ENCODE measurements at regions not wholly inside any gene's neighbourhood (a gene's known extent, or its start where the extent isn't known, plus 50 kb on each side); places are given as distances from the start of the nearest gene placed in this dataset.
"Not testable (repeated sequence)": the region's sequence is repeated elsewhere in the genome, so short reads cannot be mapped to it uniquely, and the experiment has no call there.

DNA sequence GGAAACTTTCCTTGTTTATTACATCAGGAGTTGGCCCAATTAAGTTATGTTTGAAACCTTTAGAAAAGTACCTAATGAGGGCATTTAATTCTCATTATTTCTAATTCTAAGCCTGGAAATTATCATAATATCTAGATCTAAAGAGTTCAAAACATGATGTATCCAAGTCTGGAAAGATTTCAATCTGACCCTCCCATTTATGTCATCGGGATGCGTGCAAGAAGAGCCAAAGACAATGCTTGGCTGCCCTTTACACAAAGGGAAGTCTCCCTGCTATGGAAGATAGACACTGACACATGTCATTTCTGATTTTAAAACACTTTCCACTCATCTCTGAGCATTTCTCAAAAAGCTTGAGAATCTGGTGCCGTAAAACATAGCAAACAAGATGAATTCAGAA, 222.4 kb downstream of the ANTXR2 start:
- no peak for DNase-seq
- intact Hi-C loops (cut with DNase I), result no loop called here

DNA sequence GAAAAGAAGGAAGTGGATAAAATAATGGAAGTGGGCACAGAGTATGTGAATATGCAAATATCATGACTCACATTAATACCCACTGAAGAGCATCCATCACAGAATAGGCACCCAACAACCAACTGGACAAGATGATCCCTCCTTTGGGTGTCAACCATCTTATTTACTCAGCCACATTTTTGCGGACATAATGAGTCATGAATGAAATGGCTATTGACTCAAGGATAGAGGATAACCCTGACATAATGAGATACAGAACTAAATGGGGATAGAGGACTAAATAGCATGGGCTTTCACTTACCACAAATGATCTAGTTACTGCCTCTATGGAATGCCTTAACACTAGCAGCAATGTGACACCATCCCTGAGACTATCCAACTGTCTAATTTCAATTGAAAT, 224.7 kb downstream of the ANTXR2 start:
- intact Hi-C loops (cut with DNase I), result no loop called here
- DNase-seq, result no peak

DNA sequence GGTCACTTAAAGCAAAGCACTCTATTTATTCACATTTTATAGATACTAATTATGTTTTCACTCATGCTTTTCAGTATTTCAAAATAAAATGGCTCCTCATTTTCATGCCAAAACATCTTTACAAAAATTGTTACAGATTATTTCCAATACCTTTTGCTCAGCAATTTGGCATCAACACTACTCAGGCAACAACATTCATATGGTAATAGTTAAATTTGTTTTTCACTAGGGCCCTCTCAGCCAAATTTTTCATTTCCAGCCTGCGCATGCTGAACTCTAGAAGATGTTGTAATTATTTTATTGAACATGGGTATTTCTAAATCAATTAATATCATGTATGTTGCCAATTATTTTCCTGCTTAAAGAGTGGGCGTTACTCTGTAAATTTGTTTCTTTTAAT, 225.6 kb downstream of the ANTXR2 start:
- intact Hi-C loops (cut with DNase I), result no loop called here
- no peak for DNase-seq

DNA sequence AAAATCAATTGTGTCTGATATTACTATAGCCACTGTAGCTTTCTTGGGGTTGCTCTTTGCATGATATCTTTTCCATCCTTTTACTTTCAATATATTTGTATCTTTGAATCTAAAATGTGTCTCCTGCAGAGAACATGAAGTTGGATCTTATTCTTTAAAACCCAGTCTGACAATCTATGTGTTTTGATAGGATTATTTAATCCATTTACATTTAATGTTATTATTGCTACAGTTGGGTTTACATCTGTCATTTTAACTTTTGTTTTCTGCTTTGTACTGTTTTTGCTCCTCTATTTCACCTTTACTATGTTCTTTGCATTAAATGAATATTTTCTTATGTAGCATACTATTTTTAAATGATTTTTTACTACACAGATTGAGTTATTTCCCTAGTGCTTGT, 230.9 kb downstream of the ANTXR2 start:
- intact Hi-C loops (cut with DNase I), result no loop called here
- DNase-seq, result no peak

DNA sequence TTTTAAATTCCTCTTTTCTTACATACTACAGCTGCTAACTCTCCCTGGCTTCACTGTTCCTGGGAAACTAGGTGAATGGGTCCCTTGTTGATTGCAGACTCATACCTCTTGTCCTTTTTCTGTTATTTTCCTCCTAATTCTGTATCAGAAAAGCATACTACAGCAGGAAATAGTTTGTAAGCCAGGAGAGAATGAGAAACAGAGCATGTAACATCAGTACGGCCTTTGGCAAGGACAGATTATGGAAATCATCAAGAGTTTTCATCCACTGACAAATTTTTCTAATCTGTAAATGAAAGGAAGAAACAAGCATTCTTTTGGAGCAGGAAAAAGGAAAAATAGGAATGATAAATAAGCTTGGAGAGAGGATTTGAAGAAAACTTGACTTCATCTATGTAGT, 239.2 kb downstream of the ANTXR2 start:
- intact Hi-C loops (cut with DNase I), result no loop called here
- no peak for DNase-seq

DNA sequence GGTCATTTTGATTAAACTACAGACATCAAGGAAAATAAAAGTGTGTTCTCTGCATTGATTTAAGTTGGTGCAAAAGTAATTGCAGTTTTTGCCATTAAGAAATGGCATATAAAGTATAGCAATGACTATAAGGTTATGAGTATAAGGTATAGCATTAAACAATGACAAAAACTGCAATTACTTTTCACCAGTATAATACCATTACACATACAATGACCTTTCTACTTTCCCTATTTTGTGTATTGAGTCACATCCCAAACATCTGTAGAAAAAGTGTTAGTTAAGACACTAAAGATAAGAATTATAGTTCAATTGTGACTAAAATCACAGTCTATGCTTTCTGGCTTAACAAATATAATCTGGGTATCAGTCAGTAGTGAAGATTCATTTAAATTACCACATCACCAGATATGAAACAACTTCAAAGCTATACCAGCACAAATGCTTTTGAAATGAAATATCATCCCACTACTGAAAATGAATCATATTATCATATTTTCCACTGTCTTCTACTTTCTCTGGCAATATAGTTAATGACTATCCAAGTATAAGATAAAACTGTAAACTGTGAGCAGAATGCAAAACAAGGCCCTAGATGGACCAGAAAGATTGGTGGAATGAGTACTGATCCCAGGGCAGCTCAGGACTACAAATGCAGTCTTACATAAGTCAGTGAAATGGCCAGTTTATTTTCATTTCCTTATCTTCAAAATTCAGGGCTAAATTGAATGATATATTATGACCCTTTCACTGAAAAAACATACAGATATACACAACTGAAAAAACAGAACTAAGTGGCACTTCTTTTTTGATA, 241.1 kb downstream of the ANTXR2 start:
- DNase-seq, result no peak
- intact Hi-C loops (cut with DNase I), result no loop called here

DNA sequence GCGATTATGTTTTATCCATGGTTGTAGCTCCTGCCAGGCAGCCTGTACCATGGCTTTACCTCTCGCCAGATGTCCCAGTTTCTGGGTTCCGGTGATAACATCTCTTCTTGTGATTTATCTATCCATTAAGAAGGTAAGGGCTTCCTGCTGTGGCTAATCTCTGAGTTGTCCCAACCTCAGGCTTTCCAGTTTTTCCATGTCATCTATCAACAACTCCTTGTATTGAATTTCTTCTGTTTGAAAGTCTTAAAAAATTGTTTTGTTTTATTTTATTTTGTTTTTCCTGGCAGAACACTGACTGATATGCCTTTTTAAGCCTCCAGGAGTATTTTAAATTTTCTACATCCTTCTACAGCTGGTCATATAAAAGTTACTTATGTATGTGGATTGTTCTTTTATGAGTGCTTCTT, 241.9 kb downstream of the ANTXR2 start:
- no peak for DNase-seq
- intact Hi-C loops (cut with DNase I), result no loop called here

DNA sequence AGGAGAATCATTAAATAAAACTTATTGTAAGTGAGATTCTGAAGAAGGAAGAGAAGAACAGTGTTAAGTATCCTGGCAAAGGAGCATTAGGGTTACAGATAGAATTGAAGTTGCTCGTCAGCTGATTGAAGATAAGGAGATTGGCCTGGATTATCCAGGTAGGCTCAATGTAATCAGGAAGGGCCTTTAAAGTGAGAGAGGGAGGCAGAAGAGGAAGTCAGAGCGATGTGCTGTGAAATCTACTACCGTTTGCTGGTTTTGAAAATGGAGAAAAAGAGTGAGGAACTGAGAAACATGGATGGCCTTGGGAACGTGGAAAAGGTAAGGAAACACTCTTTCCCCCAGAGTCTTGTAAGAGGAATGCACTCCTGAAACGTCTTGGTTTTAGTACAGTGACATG, 245.7 kb downstream of the ANTXR2 start:
- no peak for DNase-seq
- intact Hi-C loops (cut with DNase I), result no loop called here

DNA sequence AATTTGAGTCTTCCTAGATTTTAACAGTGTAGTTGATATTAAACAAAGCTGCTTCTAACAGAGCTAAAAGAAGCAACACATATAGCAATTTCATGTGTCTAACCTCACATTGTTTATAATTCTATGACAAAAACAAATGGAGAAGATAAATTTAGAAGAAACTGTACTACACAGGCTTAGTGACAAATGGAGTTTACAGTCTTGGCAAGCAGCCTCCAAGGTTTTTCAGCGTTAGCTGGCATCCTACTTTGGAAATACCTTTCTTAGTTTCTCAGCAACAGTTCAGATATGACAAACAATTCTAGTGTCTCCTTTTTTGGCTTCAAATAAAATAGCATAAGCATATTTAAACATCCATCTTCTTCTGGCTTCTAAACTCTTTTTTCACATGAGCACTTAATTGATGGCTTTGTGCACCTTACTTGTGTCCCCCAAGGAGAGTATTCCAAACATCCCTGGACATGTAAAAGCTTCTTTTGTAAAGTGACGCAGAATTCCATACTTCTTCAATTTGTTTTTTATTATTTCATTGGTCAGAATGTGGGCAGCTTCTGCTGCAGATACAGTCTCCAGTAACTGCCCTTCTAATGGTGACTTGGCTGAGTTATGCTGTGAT, 249.8 kb downstream of the ANTXR2 start:
- DNase-seq, result no peak
- intact Hi-C loops (cut with DNase I), result no loop called here

DNA sequence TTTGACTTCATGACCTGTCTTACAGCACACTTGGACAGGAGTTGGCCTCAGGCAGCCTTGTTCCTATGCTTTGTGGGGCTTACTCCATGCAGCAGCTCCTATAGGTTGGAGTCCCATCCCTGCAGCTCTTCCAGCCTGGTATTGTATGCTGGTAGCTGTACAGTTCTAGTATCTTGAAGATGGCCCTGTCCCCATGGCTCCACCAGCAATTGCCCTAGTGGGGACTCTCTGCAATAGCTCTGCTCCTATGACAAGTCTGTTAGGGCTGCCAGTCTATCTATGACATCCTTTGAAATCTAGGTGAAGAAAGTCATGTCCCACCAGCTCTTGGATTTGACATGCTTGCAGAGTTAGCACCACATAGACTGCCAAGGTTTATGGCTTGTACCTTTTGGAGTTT, 252.6 kb downstream of the ANTXR2 start:
- DNase-seq, result no peak
- intact Hi-C loops (cut with DNase I), result no loop called here

DNA sequence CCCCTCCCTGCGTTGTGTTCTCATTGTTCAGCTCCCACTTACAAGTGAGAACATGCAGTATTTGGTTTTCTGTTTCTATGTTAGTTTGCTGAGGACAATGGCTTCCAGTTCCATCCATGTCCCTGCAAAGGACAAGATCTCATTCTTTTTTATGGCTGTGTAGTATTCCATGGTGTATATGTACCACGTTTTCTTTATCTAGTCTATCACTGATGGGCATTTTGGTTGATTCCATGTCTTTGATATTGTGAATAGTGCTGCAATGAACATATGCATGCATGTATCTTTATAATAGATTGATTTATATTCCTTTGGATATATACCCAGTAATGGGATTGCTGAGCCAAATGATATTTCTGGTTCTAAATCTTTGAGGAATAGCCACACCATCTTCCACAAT, 265.1 kb downstream of the ANTXR2 start:
- intact Hi-C loops (cut with DNase I); DNase-seq: not testable (repeated sequence)

DNA sequence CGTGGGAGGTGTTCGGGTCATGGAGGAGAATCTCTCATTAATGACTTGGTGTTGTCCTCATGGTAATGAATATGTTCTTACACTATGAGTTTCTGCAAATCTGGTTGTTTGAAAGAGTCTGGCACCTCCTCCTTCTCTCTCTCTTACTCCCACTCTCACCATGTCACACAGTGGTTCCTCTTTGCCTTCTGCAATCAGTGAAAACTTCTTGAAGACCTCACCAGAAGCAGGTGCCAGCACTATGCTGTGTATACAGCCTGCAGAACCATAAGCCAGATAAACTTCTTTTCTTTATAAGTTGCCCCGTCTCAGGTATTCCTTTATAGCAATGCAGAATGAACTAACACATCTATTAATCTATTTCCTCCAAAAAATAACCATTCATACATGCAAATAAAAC, 275.0 kb downstream of the ANTXR2 start:
- intact Hi-C loops (cut with DNase I), result no loop called here
- no peak for DNase-seq

DNA sequence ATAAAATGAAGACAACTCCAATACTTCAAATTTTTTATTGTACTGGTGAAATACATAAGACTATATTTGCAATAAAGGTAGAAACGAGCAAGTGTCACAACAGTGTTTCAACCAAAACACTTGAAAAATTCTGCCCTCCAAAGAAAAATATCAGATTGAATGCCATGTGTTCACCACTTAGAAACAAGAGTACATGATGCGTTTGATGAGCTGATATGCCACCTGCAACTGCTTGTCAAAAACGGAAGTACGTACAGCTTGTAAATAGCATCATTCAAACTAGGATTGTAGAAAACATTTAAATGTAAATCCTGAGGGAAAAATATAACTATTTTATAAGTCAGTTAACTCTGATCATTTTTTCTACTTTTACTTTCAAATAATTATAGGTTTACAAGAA, 276.1 kb downstream of the ANTXR2 start:
- no peak for DNase-seq

DNA sequence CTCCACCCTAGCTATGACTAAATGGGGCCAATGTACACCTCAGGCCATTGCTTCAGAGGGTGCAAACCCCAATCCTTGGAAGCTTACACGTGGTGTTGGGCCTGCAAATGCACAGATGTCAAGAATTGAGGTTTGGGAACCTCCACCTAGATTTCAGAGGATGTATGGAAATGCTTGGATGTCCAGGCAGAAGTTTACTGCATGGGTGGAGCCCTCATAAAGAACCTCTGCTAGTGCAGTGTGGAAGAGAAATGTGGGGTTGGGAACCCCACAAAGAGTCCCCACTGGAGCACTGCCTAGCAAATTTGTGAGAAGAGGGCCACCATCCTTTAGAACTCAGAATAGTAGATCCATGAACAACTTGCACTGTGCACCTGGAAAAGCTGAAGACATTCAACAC, 284.1 kb downstream of the ANTXR2 start:
- intact Hi-C loops (cut with DNase I), result no loop called here
- no peak for DNase-seq

More for the DNA sequence above, 276.1 kb downstream of the ANTXR2 start:
- intact Hi-C loops (cut with DNase I), result no loop called here

DNA sequence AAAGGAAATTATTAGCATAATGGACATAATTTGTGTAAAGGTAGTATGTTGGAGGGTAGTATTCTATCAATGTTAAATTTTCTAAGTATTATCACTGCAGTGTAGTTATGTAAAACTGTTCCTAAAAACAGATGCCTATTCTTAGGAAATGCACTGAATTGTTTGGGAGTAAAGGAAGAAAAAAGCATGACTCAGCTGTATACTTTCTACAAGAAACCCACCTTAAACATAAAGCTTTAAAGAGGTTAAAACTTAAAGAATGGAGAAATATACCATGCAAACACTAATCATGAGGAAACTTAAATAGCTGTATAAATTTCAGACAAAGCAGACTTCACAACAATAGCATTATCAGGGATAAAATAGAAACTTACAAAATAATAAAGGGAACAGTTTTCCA, 292.9 kb downstream of the ANTXR2 start:
- DNase-seq, result no peak
- intact Hi-C loops (cut with DNase I), result no loop called here

DNA sequence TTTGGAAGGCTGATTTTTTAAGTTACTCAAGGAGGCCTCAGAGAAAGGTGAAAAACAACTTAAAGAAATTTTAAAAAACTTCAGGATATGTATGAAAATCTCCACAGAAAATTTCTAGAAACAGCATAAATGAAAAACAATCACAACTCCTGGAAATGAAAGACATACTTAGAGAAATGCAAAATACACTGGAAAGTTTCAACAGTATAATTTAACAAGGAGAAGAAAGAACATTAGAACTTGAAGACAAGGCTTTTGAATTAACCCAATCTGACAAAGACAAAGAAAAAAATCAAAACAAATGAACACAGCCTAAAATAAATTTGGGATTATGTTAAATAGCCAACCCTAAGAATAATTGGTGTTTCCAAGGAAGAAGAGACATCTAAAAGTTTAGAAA, 300.5 kb downstream of the ANTXR2 start:
- DNase-seq, result no peak
- intact Hi-C loops (cut with DNase I), result no loop called here

DNA sequence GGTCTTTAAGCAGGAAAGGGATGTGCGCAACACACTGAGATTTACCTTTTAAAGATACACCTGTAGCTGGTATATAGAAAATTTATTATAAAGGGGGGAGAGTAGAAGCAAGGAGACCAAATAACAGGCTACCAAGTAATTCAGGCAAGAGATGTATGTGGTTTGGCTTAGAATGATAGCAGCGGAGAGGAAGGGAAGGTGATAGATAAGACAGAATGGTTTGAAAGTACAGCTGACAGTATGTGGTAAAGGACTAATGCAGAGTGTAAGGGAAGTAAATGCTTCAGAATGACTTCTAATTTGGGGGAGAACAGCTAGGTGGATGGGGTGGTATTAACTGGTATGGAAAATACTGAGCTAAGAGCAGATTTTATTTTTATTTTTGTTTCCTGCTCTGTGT, 308.9 kb downstream of the ANTXR2 start:
- DNase-seq, result no peak
- intact Hi-C loops (cut with DNase I), result no loop called here

DNA sequence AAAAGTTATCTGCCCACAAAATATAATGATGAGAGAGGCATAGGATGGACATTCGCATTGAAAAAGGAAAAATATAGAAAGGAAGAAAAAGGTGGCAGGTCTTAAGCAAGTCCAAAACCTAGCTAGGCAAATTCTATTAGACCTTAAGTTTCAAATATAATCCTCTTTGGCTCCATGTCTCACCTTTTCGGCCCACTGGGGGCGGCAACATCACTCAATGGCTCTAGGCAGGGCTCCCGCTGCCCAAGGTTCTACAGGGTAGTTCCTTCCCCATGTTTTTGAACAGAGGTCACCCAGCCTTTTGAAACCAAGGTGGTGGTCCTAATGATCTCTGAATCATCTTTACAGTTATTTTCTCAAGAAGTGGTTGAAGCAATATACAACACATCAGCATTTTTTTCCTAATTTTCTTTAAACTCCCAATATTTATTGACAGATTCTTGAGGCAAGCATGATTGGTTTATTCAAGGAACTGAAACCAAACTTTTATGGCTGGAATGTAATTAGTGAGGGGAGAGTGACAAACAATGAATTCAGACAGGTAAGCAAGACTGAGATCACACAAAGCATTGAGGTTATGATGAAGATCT, 309.4 kb downstream of the ANTXR2 start:
- no peak for DNase-seq
- intact Hi-C loops (cut with DNase I), result no loop called here

DNA sequence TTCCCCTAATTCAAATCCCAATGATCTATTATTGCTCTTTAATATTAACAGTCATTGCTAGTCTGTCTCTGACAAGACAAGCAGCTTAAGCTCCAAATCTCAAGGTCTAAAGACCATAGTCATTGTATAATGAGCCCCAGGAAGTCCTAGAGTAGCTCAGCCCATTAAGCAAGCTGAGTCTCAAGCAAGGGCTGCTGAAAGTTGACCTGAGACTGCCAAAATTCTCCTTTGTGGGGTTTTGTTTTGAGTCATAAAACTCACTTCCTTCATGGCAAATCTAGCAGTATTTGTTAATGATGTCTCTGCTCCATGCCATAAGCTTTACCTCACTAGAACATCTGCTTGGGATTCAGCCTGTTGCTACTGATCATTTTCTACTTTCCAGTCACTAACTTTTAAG, 313.2 kb downstream of the ANTXR2 start:
- no peak for DNase-seq
- intact Hi-C loops (cut with DNase I), result no loop called here

DNA sequence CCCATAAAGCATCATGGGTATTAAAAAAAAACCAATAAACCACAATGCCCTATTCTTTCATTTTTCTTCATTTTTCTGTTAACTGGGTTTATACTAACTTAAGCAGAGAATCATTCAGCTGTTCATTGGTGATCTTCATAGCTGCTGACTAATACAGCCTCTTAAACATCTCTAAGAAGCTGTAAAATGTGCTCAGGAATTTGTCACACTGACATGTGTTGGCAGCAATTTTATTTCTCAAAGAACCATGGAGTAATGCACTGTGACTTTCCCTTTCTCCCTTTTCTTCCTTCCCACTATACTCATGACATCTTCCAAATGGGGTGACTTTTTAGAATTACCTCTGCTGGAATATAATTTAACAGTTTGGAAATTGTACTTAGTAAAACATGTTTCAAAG, 315.4 kb downstream of the ANTXR2 start:
- no peak for DNase-seq
- intact Hi-C loops (cut with DNase I), result no loop called here

Data from head of caudate nucleus (tissue), 42 donors.